Hematopoietic multipotent progenitor cell treated with erythropoietin and hydrocortisone succinate and interleukin-3 and kit ligand, for 15 days (in vitro differentiated cells): ENCODE measurements at regions not wholly inside any gene's neighbourhood (a gene's known extent, or its start where the extent isn't known, plus 50 kb on each side); places are given as distances from the start of the nearest gene placed in this dataset.

ENCODE experiments used
- DNase-seq: peaks from one replicate; pipeline ENCODE4 v3.0.0-alpha.2; 2015; ENCODE audit warnings: low spot score

DNA sequence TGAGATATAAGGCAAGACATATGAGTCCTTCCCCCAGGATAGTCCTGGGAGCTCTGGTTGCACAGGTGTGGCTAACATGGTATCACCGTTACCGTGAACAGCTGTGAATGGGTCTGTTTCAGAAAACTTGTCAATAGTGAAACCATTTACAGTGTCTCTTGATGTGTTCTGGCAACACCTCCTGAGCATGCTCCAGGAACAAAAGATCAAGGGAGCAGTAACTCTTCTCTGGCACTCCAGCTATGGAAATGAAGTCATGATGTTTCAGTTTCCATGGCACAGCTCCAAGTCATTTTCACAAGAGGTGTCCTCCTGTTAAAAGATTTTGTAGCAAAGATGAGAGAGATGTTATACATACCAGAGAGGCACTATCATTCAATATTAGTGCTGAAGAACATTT lies 253.7 kb downstream of the SNAPC1 start:
- DNase-seq, result no peak

DNA sequence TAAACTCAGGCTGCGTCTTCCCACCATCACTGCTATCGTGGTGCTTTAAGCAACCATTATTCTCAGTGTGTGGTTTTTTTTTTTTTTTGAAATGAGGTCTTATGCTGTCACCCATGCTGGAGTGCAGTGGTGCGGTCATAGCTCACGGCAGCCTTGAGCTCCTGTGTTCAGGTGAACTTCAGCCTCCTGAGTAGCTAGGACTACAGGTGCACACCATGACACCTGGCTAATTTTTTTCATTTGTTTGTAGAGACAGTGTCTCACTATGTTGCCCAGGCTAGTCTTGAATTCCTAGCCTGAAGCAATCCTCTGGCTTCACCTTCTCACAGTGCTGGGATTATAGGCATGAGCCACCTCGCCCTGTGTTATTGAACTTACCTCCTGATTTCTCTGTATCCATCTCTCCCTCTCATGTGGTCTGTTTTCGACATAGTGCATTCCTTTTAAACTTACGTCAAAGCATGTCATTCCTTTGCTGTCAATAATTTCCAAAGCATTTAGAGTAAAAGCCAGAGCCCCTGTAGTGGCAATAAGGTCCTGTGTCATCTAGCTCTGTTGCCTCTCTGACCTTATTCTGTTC lies 255.5 kb downstream of the SNAPC1 start:
- DNase-seq, result no peak

DNA sequence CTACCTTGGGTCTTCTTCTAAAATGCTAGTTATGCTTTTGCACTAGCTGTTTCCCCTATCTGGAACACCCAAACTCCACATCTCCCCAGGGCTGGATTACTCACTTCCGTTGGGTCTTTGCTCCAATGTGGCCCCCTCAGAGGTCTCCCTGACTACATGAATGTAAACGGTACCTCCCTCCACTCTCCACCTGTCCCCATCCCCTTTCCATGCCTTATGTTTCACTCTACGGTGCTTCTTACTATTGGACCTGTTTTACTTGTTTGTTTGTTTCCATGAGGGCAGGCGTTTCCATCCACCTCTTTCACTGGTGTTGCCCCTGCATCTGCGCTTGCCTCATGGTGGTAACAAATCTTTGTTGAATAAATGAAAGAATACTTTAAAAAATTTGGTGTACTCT lies 256.4 kb downstream of the SNAPC1 start:
- no peak for DNase-seq

DNA sequence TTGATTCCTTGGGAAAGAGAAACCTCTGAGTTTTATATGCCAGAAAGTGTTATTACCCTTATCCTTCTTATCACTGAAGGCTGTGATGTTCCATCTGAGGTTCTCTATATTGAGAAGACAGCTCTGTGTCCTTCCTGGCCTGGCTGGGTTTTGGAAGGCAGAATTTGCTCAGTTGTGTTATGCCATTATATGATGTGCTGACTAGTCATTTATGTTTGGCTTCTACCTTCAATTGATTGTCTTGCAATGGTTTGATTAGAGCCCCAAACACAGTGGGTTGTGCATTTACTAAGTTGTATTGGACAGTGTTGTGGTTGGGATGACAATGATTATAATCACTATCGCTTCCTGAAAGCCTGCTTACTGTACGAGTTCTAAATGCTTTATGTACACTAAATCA lies 265.7 kb downstream of the SNAPC1 start:
- no peak for DNase-seq

DNA sequence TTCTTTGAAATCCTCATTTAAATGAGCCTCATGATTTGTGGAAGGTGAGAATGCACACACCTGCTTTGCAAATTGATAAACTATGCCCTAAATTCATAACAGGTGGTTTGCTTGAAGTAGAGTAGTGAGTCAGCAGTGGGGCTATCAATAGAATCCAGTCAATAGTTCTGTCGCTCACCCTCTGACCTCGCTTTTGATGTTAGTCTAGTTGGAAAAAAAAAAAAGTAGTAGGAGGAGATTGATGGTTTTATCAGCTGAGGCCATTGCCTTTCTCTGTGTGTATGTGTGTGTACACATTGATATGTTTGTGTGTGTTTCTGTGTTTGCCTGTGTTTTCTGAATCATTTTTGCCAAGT lies 267.3 kb downstream of the SNAPC1 start:
- DNase-seq, result no peak

DNA sequence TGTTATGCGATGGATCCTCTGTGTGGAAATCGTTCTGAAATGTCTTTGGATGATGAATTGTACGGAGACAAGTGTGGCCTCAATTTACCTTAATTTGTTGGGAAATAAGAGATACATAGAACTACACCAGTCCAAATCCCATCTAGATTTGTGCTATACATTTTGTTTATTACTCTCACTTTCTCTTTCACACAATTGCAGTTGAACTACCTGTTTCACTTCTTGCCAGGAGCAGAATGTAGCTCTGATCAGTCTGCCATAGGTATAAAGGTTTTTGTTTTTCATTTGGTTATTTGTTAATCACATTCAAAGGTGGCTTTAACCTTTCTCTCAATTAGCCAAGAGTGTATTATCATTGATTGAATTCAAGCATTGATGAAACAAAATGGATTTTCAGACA lies 268.2 kb downstream of the SNAPC1 start:
- DNase-seq, result no peak

DNA sequence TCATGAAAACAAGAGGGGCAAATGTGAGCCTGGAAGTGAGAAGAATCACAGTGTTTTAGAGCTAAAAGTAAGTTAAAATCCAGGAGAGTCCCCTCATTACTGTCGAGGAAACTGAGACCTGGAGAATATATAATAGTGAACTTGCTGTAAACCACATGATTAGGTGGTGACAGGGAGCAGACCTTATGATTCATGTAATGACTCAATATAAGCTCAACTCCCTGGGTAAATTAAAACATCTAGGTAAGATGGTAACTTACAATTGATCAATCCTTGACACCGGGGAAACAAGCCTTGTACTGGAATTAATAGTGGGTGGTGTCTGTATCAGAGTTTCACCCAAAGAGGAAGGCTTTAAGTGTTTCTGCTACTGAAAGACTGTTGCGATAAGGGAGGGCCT lies 269.3 kb downstream of the SNAPC1 start:
- DNase-seq, result no peak

DNA sequence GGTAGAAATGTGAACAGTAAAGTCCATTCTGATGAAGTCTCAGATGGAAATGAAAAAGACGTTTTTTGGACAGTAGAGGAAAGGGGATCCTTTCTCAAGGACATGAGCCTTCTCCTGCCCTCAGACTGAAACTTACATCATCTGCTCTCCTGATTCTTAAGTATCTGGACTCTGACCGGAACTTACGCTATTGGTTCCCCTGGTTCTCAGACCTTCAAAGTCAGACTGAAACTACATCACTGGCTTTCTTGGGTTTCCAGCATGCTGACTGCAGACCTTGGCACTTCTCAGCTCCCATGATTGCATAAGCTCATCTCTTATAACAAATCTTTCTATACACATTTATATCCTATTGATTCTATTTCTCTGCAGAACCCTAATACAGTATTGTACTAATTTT lies 291.0 kb downstream of the SNAPC1 start:
- no peak for DNase-seq

DNA sequence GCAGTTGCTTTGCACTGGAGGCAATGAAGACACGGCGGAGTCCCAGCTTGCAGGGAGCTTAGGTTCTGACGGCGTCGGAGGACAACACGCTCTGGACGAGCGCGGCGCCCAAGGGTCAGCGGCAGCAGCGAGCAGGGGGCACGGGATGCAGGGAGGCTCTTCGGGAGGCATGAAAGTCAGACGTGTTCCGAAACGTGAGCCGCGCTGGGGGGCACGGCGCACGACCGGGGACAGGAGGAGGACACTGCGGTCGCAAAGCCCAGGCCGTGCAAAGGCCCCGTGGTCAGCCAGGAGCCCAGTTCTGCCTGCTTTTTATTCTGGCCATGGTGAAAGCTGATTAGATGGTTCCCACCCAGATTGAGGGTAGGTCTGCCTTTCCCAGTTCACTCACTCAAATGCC lies 294.6 kb downstream of the SNAPC1 start:
- no peak for DNase-seq

DNA sequence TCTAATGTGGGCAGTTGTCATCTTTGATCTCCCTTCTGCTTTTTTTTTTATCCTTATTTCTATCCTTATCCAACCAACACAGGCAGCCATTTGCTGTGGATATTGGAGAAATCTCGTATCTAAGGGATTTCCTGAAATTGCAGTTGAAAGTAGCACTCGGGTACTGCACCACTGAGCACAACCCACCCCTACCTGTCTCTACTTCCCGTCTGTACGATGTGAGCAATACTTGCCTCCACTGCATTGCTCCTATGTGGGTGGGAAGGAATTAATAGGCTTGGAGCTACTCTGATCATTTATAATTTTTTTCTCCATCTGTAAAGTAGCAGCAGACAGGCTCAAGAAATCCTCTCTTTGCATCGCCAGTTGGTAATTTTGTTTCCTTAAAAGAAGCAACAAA lies 300.4 kb downstream of the SNAPC1 start:
- no peak for DNase-seq

DNA sequence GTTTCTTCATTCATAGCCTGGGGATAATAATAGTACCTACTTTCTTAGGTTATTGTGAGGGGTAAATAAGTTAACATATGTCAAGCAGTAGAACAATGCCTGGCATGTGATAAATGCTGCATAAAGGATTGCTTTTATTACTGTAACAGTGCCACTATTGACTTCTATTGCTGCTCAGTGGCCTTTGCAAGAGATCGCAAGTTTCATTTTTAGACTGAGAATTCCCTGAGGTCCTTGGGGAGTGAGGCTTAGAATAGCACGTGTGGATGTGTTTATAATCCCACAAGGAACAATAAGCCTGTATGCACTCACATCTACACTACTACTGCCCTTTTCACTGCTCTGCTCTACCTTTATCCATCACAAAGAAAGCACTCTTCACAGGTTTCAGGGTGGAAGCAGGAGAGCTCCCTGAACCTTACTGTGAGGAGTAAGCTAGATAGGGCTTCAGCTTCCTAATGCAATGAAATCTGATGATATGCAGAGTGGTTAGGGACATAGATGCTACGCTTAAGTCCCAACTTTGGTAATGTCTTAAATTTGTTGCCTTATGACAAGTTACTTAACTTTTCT lies 302.6 kb downstream of the SNAPC1 start:
- DNase-seq, result no peak

DNA sequence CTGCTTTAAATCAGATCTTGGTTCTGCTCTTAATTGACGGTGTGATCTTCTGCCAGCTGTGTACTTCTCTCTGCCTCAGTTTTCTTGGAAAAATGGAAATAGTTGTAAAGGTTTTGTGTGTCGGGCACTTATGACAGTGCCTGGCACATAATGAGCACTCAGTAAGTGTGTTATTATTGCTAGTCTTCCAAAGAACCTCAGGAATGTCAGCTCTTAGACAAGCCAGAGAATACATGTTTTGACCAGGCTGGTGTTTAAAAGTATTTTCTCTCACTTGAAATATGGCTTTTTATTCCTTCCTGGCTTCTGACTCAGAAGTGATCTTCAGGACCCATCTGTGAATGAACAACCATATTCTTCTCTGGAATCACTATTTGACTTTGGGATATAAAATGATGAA lies 304.1 kb downstream of the SNAPC1 start:
- no peak for DNase-seq

DNA sequence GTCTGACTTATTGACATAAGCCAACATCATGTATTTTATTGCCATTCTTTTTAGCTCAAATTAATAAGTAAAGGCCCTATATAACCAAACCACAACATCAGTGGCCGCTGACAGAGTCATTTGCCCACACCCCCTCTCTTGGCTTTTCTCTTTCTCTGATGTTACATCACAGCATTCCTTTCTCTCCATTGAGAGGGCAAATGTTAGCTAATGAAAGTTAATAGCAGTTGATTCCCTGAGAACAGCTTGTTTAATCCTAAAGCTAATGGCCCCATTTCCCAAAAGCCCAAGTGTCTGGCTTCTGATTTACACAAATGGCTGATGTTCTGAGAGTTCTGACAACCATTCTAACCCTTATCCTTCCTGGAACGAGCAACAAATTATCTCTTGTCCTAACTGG lies 308.8 kb downstream of the SNAPC1 start:
- DNase-seq, result no peak

DNA sequence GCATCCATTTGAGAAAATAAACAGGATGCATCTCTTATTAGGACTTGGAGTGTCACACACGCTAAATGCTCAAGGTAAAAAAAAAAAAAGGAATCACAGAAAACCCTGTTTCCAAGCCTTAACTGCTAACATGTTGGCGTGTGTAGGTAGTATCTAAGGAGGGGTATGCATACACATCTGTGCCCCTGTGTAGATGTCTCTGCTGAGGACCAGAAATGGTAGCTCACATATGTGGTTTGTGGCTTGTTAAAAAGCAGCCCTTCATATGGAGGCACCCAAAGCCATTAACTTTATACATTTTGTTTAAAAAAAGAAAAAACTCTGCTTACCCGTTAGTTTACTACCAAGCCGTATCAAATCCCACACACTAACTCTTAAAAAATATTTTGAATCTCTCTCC lies 314.1 kb downstream of the SNAPC1 start:
- no peak for DNase-seq

DNA sequence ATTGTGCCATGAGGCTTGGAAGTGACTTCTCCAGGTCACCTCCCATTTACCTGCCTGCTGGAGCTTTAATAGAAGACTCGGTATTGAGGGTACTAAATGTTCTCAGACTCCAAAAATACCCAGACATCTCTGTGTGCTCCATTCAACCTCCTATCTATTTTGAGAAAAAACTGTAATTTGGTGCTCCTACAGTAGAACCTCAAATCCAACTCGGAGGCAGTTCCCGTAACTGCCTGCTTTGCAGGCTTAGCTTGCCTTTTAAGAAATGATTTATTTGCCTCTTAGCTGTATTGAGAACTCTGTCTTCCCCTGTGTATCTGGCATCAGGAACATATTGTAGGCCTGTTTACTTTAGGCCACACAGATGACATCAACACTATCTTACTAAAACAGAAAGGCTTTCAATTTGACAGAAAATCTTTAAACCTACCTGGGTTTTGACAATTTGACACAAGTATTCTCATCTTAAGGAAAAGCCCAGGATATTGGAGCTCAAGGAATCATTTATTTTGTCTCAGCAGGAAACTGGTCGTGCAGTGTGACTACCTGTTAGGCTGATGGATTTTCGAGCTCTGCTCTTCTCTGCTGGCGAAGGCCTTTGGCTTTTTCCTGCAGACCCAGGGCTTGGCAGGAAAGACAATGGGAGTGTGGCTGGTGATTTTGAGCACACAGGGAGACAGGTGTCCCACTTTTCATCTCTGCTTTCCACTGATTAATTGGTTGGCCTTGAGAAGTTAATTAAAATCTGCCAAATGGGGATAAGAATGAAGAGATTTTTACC lies 314.8 kb downstream of the SNAPC1 start:
- no peak for DNase-seq

DNA sequence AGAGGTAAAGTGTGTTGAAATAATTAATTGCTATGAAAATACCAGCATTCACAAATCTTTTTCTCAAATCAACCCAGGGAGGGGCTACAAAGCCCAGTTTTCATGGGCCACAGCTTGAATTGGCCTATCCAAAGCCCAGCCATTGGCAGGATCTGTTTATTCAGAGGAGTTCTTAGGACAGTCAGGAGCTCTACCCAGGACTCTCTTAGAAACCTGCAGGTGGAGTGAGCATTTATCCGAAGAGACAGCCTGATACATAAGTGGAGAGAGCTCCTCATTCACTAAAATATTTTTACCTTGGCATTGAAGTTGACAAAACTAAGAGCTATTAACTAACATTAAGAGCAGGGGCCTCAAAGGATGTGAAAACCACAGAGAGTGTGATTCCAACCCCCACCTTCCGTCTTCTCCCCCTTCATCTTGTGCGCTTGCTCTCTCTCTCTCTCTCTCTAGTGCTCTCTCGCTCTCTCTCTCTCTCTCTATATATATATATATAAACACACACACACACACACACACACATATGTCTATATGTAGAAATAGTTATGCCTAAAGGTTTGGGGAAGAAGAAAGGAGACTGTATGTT lies 315.5 kb downstream of the SNAPC1 start:
- DNase-seq, result no peak

DNA sequence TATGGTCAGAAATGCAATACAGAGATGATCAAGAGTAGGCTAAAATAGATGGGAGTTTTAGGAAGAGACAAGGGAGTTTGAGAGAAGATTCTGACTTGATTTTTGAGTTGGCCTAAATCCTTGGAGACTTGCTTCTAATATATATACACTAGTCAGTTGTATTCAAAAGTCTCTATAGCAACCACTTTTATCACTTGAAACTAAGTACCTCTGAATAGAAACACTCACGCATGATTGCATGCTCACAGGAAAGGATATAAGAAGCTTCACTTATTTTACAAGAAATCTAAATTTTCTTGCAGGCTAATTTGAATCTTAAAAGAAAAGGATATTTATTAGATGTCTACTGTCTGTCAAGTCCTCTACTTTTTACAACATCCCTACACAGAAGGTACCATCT lies 316.8 kb downstream of the SNAPC1 start:
- no peak for DNase-seq

DNA sequence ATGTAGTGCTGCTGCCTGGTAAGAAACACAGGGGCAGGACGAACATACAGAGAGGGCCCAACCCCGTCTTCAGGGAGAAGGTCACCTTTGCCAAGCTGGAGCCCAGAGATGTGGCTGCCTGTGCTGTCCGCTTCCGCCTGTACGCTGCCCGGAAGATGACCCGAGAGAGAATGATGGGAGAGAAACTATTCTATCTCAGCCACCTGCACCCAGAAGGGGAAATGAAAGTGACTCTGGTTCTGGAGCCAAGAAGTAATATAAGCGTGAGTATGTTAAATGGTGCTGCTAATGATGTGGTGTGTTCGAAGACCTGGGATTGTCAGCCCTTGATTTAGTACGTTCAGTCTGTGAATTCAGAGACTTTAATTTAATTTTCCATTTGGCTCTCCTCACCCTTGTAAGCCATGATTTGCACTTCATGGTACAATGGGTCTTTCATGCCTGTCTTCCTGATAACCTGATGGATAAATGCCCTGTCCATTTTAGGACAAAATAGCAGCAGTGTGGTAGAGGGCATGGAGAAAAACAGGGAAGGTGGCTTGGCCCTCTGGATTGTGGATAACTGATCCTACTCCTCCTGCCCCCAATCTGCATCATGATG lies 318.9 kb downstream of the SNAPC1 start:
- no peak for DNase-seq

DNA sequence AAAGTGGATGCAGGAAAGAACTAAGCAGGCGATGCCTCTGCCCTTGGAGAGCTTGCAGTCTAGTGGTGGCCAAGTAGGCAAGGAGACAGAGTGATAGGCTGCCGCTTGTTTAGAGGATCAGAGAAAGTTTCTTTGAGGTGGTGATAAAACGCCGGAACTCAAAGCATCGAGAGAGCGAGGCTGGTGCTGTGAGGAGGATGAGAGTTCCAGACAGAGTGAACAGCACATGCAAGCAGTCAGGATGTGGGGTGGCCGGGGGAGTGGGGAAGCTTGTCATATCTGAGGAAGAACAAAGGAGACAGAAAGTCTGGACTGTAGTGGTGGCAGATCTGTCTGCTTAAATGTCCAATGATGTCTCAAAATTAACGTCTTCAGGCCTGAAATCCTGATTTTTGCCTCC lies 319.7 kb downstream of the SNAPC1 start:
- no peak for DNase-seq

DNA sequence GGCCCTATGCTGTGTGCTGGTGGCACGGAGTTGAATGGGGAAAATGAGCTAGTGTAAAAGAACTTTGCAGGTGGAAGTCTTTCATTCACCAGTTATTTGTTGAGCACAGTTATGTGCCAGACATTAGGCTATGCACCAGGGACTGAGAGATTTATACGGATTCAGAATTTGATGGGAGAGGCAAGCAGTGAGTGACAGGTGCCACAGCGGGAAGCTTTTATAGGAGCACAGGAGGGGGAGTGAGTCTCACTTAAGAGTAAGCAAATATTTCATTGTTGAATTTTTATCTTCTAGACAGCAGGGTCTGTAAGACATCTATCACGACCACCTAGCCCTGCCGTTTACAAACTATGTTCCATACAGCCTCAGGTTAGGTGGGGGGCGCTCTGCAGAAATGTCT lies 320.6 kb downstream of the SNAPC1 start:
- DNase-seq, result no peak

DNA sequence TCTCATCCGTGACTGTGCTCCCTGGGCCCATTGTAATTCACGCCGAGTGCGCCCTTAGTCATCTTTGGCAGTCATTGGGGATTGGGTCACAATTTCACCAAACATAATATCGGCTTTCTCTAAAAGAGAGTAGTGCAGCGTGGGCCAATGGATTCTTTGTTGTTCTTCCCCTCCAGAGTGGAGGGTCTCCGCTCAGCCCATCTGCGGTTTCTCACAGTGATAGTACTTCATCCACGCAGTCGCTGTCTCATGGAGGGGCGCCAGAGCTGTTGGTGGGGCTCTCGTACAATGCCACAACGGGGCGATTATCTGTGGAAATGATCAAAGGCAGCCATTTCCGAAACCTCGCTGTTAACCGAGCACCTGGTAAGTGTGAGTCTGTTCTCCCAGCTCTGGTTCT lies 321.8 kb downstream of the SNAPC1 start:
- DNase-seq, result no peak

DNA sequence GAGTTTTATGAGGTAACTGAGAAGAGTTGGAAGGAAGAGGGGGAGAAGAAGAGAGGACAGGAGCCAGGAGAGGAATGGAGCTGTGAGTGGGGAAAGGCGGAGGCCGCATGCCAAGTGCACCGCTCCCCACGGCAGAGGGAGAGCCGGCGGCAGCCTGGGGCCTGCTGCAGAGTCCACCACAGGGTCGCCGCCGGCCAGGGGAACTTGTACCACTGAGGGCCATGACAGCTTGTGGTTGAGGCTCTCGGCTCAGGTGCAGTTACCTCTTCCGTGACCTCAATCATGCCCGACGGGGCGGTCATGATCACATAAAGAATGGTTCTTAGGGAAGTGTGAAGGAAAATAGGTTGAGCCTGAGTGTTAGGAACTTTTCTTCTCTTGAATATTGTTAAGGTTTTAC lies 325.0 kb downstream of the SNAPC1 start:
- no peak for DNase-seq

DNA sequence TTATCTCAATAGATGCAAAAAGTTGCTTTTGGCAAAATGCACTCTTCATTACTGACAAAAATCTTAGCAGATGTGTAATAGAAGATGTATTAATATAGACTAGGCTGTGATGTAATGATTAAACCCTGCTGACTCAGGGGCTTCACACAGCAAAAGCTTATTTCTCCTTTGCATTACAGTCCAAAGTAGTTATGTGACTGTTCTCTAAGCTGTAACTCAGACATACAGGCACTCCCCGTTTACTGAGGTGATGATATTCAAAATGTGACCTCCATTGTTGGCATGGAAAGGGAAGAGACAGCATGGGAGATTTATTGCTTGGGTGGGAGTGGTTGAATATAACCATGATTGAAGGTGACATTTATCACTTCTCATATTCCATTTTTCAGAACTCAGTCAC lies 331.5 kb downstream of the SNAPC1 start:
- no peak for DNase-seq
